Naive thymus-derived CD8-positive, alpha-beta T cell (primary cell): ENCODE measurements at regions not wholly inside any gene's neighbourhood (a gene's known extent, or its start where the extent isn't known, plus 50 kb on each side); places are given as distances from the start of the nearest gene placed in this dataset.

Source experiments
- ATAC-seq, 2 donors: fragments of 150-1000 bp; cut with Tn5 transposase in 1 of 2; sonication (Bioruptor Pico), chemical (Tn5 transposase) in 1 of 2; 1 replicate in 1 of 2; 2 replicates in 1 of 2; pipeline ENCODE4 v1.10.0; 2021; ENCODE audit warnings: mild to moderate bottlenecking in 2 of 2, moderate library complexity in 2 of 2
- POLR2A ChIA-PET: fragments of 350-600 bp; sonication (Branson Sonifier 250); formaldehyde crosslinking; loops from one replicate; lab custom pipeline; 2021; ENCODE audit warnings: antibody characterized with exemption; lab: Charles Lee
- DNase-seq, 10 donors: peaks; one replicate each; pipeline versions ENCODE4 v3.0.0 to v3.0.0-alpha.2; 2020 to 2022
- H3K27ac Mint-ChIP-seq, 10 donors: one replicate each; pipeline ENCODE4 v1.8.0; 2020 to 2022; ENCODE audit warnings: mild to moderate bottlenecking in 10 of 10, mixed read lengths in 10 of 10, moderate library complexity in 4 of 10, inconsistent platforms in 1 of 10
- H3K27me3 Mint-ChIP-seq, 5 donors: one replicate each; pipeline ENCODE4 v1.8.0; 2021 to 2022; ENCODE audit warnings: mixed read lengths in 5 of 5
- H3K36me3 Mint-ChIP-seq, 3 donors: one replicate each; pipeline ENCODE4 v1.8.0; 2020 to 2022; ENCODE audit warnings: mixed read lengths in 3 of 3, mild to moderate bottlenecking in 2 of 3, inconsistent platforms in 1 of 3
- H3K4me1 Mint-ChIP-seq, 4 donors: one replicate each; pipeline ENCODE4 v1.8.0; 2021 to 2022; ENCODE audit warnings: mixed read lengths in 4 of 4
- H3K4me3 Mint-ChIP-seq, 10 donors: one replicate each; pipeline ENCODE4 v1.8.0; 2020 to 2022; ENCODE audit warnings: mild to moderate bottlenecking in 10 of 10, mixed read lengths in 10 of 10, moderate library complexity in 6 of 10, inconsistent platforms in 1 of 10
- H3K9me3 Mint-ChIP-seq, 9 donors: one replicate each; pipeline ENCODE4 v1.8.0; 2020 to 2022; ENCODE audit warnings: mixed read lengths in 9 of 9, mild to moderate bottlenecking in 3 of 9, inconsistent platforms in 1 of 9, moderate library complexity in 1 of 9

GRCh38 chr7:32131091-32131490, 60.9 kb upstream of the PDE1C start:
- POLR2A ChIA-PET: no interaction called here
- H3K4me1 Mint-ChIP-seq: no peaks in the 10 kb centered on the region
- H3K27me3 Mint-ChIP-seq: peaks cover 0 to 1% (median 0%) of the 10 kb centered on the region in 5 donors
- ATAC-seq: no peak
- H3K9me3 Mint-ChIP-seq: peaks cover 8 to 32% (median 15%) of the 10 kb centered on the region in 9 donors
- no peak overlapping the region for H3K27ac Mint-ChIP-seq
- no peak overlapping the region for H3K4me3 Mint-ChIP-seq
- no peak for DNase-seq
- peaks cover 0 to 5% (median 0%) of the 10 kb centered on the region in 3 donors for H3K36me3 Mint-ChIP-seq

DNA sequence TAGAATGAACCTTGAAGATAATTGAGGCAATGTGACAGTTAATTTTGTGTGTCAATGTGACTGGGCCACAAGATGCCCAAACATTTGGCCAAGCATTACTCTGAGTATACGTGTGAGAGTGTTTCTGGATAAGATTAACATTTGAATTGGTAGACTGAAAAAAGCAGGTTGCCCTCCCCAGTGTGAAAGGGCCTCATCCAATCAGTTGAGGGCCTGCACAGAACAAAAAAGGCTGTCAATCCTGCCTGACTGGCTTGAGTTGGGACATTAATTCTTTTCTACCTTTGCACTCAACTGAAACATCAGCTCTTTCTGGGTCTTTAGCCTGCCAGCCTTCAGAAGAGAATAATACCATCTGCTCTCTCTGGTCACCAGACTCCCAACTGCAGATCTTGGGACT, 56.6 kb upstream of the PDE1C start:
- peaks cover 0 to 4% (median 0%) of the 10 kb centered on the region in 5 donors for H3K27me3 Mint-ChIP-seq
- POLR2A ChIA-PET: no interaction called here

More for the DNA sequence above, 56.6 kb upstream of the PDE1C start:
- Mint-ChIP-seq H3K36me3 (peaks cover 0 to 3% (median 0%) of the 10 kb centered on the region in 3 donors), H3K4me1 (no peaks in the 10 kb centered on the region), H3K27ac (no peak overlapping the region), H3K9me3 (peaks cover 0 to 34% (median 11%) of the 10 kb centered on the region in 9 donors), H3K4me3 (no peak overlapping the region)
- ATAC-seq (no peak), DNase-seq (no peak)
